ENCODE measurements at regions not wholly inside any gene's neighbourhood (a gene's known extent, or its start where the extent isn't known, plus 50 kb on each side); places are given as distances from the start of the nearest gene placed in this dataset.

DNA sequence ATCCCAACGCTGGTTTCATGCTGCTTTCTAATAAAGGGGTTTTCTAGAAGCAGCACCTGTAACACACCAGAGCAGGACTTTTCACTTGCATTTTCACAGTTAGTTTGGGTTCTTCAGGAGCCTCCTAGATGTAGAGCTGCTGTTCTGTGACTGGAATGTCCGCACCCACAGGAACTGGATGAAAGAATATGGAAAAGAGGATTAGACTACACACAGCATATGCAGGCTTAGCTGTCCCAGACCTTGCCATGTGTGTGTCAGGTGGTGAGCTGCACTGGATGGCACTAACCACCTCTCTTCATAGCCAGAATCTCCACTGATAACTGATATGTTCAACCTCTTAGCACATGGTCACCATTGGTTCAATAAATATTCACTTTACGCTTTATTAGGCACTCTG lies 112.1 kb upstream of the POU3F3 start:
- Histone ChIP-seq H3K27ac (no peak overlapping the region), H3K4me1 (no peaks in the 10 kb centered on the region), H3K36me3 (no peaks in the 10 kb centered on the region), H3K9me3 (no peaks in the 10 kb centered on the region), H3K27me3 (no peaks in the 10 kb centered on the region), H3K4me3 (no peak overlapping the region)
- TF ChIP-seq, protein P1, sequence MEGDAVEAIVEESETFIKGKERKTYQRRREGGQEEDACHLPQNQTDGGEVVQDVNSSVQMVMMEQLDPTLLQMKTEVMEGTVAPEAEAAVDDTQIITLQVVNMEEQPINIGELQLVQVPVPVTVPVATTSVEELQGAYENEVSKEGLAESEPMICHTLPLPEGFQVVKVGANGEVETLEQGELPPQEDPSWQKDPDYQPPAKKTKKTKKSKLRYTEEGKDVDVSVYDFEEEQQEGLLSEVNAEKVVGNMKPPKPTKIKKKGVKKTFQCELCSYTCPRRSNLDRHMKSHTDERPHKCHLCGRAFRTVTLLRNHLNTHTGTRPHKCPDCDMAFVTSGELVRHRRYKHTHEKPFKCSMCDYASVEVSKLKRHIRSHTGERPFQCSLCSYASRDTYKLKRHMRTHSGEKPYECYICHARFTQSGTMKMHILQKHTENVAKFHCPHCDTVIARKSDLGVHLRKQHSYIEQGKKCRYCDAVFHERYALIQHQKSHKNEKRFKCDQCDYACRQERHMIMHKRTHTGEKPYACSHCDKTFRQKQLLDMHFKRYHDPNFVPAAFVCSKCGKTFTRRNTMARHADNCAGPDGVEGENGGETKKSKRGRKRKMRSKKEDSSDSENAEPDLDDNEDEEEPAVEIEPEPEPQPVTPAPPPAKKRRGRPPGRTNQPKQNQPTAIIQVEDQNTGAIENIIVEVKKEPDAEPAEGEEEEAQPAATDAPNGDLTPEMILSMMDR (IDR thresholded peaks at IDR 0.05), result no peak
- TF ChIP-seq POLR2AphosphoS5 (IDR thresholded peaks at IDR 0.05) (no peak), EP300 (IDR thresholded peaks at IDR 0.05) (no peak), POLR2A (IDR thresholded peaks at IDR 0.05) (no peak)
- DNase-seq (ENCODE audit: low spot score in 2 of 2), result no peak
- 90% methylated on average over 3 of the region's 3 CpGs for WGBS

DNA sequence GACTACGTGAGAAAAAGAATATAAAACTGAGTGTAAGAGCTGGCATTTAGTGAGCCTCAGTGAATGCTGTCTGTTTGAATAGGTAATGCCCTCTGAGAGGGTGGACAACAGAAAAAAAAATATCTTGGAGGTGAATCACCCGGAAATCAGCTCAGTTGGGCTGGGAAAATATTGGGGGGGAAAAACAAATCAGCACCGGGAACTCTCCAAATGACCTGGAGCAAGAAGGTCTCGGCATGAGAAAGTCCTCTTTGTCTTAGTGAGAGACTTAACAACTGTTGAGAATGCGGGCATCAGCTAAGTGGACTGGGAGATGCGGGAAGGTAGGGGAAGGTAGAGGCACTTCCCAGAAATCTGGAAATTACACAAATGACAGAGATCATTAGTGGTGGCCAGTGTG lies 109.4 kb upstream of the POU3F3 start:
- WGBS, result 82% methylated on average over 6 of the region's 6 CpGs
- peaks cover 3% of the 10 kb centered on the region for H3K27me3 ChIP-seq
- H3K36me3 ChIP-seq, result no peaks in the 10 kb centered on the region
- no peak overlapping the region for H3K4me3 ChIP-seq
- no peak for DNase-seq (ENCODE audit: low spot score in 2 of 2)
- no peaks in the 10 kb centered on the region for H3K4me1 ChIP-seq
- H3K27ac ChIP-seq, result no peak overlapping the region
- H3K9me3 ChIP-seq, result no peaks in the 10 kb centered on the region
- TF ChIP-seq, protein P1 (IDR thresholded peaks at IDR 0.05), result no peak
- TF ChIP-seq POLR2A (IDR thresholded peaks at IDR 0.05) (no peak), EP300 (IDR thresholded peaks at IDR 0.05) (no peak), POLR2AphosphoS5 (IDR thresholded peaks at IDR 0.05) (no peak)

DNA sequence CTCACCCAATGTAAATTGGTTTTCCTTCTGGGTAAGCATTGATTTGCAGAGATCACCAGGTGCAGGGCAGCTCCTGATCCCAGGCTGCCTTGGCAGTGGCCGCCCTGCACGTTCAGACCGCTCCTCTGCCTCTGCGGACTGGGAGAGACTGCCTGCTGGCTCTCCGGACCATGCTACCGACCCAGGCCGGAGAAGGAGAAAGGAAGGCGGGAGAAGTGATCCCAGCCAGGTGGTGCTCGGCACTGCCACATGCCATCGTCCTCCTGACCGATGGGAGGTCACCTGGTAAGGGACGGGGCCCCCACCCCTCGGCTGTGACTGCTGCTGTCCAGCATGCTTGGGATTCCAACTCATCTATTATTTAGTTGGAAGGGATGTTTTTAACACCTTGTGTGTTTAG lies 108.1 kb upstream of the POU3F3 start:
- Histone ChIP-seq H3K9me3 (no peaks in the 10 kb centered on the region), H3K27me3 (peaks cover 10% of the 10 kb centered on the region), H3K36me3 (no peaks in the 10 kb centered on the region), H3K4me1 (no peaks in the 10 kb centered on the region), H3K27ac (no peak overlapping the region), H3K4me3 (no peak overlapping the region)
- WGBS, result 45% methylated on average over 12 of the region's 13 CpGs
- TF ChIP-seq, protein P1 (IDR thresholded peaks at IDR 0.05), result no peak
- TF ChIP-seq POLR2A (IDR thresholded peaks at IDR 0.05) (no peak), EP300 (IDR thresholded peaks at IDR 0.05) (no peak), POLR2AphosphoS5 (IDR thresholded peaks at IDR 0.05) (no peak)
- no peak for DNase-seq (ENCODE audit: low spot score in 2 of 2)

DNA sequence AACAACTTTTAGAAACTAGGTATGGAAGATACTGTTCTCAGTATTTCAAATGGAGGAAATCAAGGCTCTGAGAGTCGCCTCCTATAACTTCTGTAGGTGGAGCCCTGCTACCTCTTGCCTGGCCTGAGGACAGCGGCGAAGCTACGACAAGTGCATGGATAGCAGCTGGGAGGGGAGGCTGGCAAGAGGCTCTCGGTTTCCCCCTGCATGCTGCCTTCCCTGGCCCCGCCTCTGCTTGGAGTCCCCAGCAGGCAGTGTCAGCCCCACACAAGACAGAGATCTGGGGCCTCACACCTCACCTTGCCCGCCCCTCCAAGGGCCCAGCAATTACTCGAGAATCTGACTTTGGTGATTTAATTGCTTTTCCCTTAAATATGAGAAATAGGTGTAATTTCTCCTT lies 107.6 kb upstream of the POU3F3 start:
- H3K27ac ChIP-seq, result no peak overlapping the region
- no peaks in the 10 kb centered on the region for H3K9me3 ChIP-seq
- no peaks in the 10 kb centered on the region for H3K36me3 ChIP-seq
- TF ChIP-seq, protein P1 (IDR thresholded peaks at IDR 0.05), result no peak
- no peak for TF ChIP-seq POLR2AphosphoS5 (IDR thresholded peaks at IDR 0.05)
- TF ChIP-seq EP300 (IDR thresholded peaks at IDR 0.05), result no peak
- no peak for TF ChIP-seq POLR2A (IDR thresholded peaks at IDR 0.05)
- peaks cover 10% of the 10 kb centered on the region for H3K27me3 ChIP-seq
- no peak overlapping the region for H3K4me3 ChIP-seq
- no peaks in the 10 kb centered on the region for H3K4me1 ChIP-seq
- whole genome bisulfite sequencing, result 65% methylated on average over 8 of the region's 8 CpGs
- DNase-seq (ENCODE audit: low spot score in 2 of 2), result no peak

DNA sequence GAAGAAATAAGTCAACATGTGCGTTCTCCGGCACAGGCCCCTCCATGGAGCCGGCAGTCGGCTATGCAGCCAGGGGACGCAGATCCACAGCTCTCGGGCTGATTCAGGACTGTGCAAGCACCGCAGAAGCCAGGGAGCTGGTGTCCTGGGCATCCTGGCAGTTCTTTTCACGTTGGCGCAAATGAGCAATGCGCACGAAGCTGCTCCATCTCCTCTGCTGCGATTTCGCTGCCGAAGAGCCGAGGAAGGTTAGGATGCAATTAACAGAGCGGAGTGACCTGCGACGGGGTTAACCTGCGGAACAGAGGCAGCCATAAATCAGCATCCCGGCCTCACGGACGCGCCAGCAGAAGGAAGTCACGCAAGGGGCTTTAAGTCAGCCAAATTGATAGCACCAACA lies 107.1 kb upstream of the POU3F3 start:
- H3K27ac ChIP-seq, result no peak overlapping the region
- 70% methylated on average over 24 of the region's 24 CpGs for WGBS
- H3K27me3 ChIP-seq, result peaks cover 10% of the 10 kb centered on the region
- H3K4me3 ChIP-seq, result no peak overlapping the region
- DNase-seq (ENCODE audit: low spot score in 2 of 2), result no peak
- no peaks in the 10 kb centered on the region for H3K4me1 ChIP-seq
- no peaks in the 10 kb centered on the region for H3K36me3 ChIP-seq
- no peaks in the 10 kb centered on the region for H3K9me3 ChIP-seq
- TF ChIP-seq POLR2A (IDR thresholded peaks at IDR 0.05), result no peak
- TF ChIP-seq POLR2AphosphoS5 (IDR thresholded peaks at IDR 0.05), result no peak
- TF ChIP-seq EP300 (IDR thresholded peaks at IDR 0.05), result no peak
- TF ChIP-seq, protein P1 (IDR thresholded peaks at IDR 0.05), result no peak
